IMR-90 (cell line): ENCODE measurements at regions not wholly inside any gene's neighbourhood (a gene's known extent, or its start where the extent isn't known, plus 50 kb on each side); places are given as distances from the start of the nearest gene placed in this dataset.
A peak's percentile ranks its signal among the peaks of the same experiment; 100 is the strongest.

Experiments used
- ATAC-seq: fragments of 200-7000 bp; cut with Tn5 transposase; 2 replicates; pipeline ENCODE4 v1.9.1; 2020; ENCODE audit warnings: low read depth, mild to moderate bottlenecking, moderate library complexity
- BruUV-seq: library from RNA; stranded (reverse); fragments of 400-500 nt; replicated peaks from 2 replicates; lab custom pipeline; 2021; lab: Mats Ljungman, UMichigan
- CTCF ChIA-PET: fragments of 300-600 bp; formaldehyde crosslinking; extraction: SDS; loops from one replicate; lab custom pipeline; 2021; ENCODE audit warnings: antibody characterized with exemption; lab: Yijun Ruan, JAX
- POLR2A ChIA-PET: fragments of 300-600 bp; sonication (Branson Sonifier 250); formaldehyde crosslinking; loops from one replicate; lab custom pipeline; 2022; ENCODE audit warnings: antibody characterized with exemption; ENCODE audit not compliant: unreplicated experiment; lab: Charles Lee
- DNase-seq: peaks from one replicate; pipeline ENCODE4 v3.0.0; 2013
- H2AFZ ChIP-seq: replicated peaks from 2 replicates; pipeline ENCODE3; 2013; ENCODE audit warnings: low read length, mild to moderate bottlenecking; ENCODE audit not compliant: poor library complexity
- H2AK5ac ChIP-seq: 2 replicates; pipeline ENCODE4 v1.6.1; 2013; ENCODE audit warnings: low read depth, low read length, inconsistent platforms
- H2AK9ac ChIP-seq: replicated peaks from 2 replicates; pipeline ENCODE3; 2013; ENCODE audit warnings: mild to moderate bottlenecking, low read depth, low read length, moderate library complexity; ENCODE audit not compliant: poor library complexity
- H2BK120ac ChIP-seq: 2 replicates; pipeline ENCODE4 v1.6.1; 2013; ENCODE audit warnings: low read depth, low read length, inconsistent platforms
- H2BK15ac ChIP-seq: 3 replicates; pipeline ENCODE4 v1.6.1; 2013; ENCODE audit warnings: low read depth, low read length, inconsistent platforms
- H2BK20ac ChIP-seq: 2 replicates; pipeline ENCODE4 v1.6.1; 2013; ENCODE audit warnings: low read depth, mild to moderate bottlenecking, inconsistent platforms, low read length, moderate library complexity
- H2BK5ac ChIP-seq: 2 replicates; pipeline ENCODE4 v1.6.1; 2013; ENCODE audit warnings: mild to moderate bottlenecking, low read depth, low read length, inconsistent platforms; ENCODE audit not compliant: poor library complexity, severe bottlenecking
- H3K14ac ChIP-seq: replicated peaks from 2 replicates; pipeline ENCODE4 v1.6.1; 2013; ENCODE audit warnings: low read depth, low read length, inconsistent platforms
- H3K18ac ChIP-seq: 2 replicates; pipeline ENCODE4 v1.6.1; 2013; ENCODE audit warnings: low read depth, low read length, control low read depth
- H3K23ac ChIP-seq: 2 replicates; pipeline ENCODE4 v1.6.1; 2013; ENCODE audit warnings: low read depth, low read length, inconsistent platforms
- H3K27ac ChIP-seq: 2 replicates; pipeline ENCODE4 v1.5.1; 2013; ENCODE audit warnings: mild to moderate bottlenecking, control low read depth, low read length; ENCODE audit not compliant: insufficient read depth
- H3K27me3 ChIP-seq: 2 replicates; pipeline ENCODE4 v1.6.1; 2013; ENCODE audit warnings: low read length; ENCODE audit not compliant: control insufficient read depth, insufficient read depth
- H3K36me3 ChIP-seq: 2 replicates; pipeline ENCODE4 v1.6.1; 2013; ENCODE audit warnings: low read length, mixed read lengths; ENCODE audit not compliant: control insufficient read depth, insufficient read depth
- H3K4ac ChIP-seq: 2 replicates; pipeline ENCODE4 v1.6.1; 2013; ENCODE audit warnings: low read depth, low read length, inconsistent platforms
- H3K4me1 ChIP-seq: 2 replicates; pipeline ENCODE4 v1.6.1; 2013; ENCODE audit warnings: low read length, mixed read lengths; ENCODE audit not compliant: control insufficient read depth, insufficient read depth
- H3K4me2 ChIP-seq: 2 replicates; pipeline ENCODE4 v1.6.1; 2013; ENCODE audit warnings: low read depth, mild to moderate bottlenecking, control low read depth, low read length, moderate library complexity
- H3K4me3 ChIP-seq: 2 replicates; pipeline ENCODE4 v1.5.1; 2013; ENCODE audit warnings: low read depth, mild to moderate bottlenecking, control low read depth, low read length, moderate library complexity; ENCODE audit not compliant: insufficient read depth
- H3K56ac ChIP-seq: 2 replicates; pipeline ENCODE4 v1.6.1; 2013; ENCODE audit warnings: low read length, inconsistent platforms; ENCODE audit not compliant: insufficient read depth; ENCODE audit errors: extremely low read depth
- H3K79me1 ChIP-seq, 2 experiments: 2 replicates each; pipeline ENCODE4 v1.6.1; 2013; ENCODE audit warnings: low read length in 2 of 2, inconsistent platforms in 1 of 2, low read depth in 1 of 2
- H3K9ac ChIP-seq: 2 replicates; pipeline ENCODE4 v1.6.1; 2013; ENCODE audit warnings: low read depth, low read length, control low read depth
- H3K9me1 ChIP-seq: 2 replicates; pipeline ENCODE4 v1.6.1; 2013; ENCODE audit warnings: low read length, inconsistent platforms; ENCODE audit not compliant: insufficient read depth
- H3K9me3 ChIP-seq: 2 replicates; pipeline ENCODE4 v1.6.1; 2013; ENCODE audit warnings: low read length; ENCODE audit not compliant: control insufficient read depth, insufficient read depth
- H4K20me1 ChIP-seq: 2 replicates; pipeline ENCODE4 v1.6.1; 2013; ENCODE audit warnings: low read length, inconsistent platforms; ENCODE audit not compliant: insufficient read depth
- H4K5ac ChIP-seq: 2 replicates; pipeline ENCODE4 v1.6.1; 2013; ENCODE audit warnings: mild to moderate bottlenecking, low read depth, low read length, control low read depth
- H4K8ac ChIP-seq, 2 experiments: 2 replicates each; pipeline ENCODE4 v1.6.1; 2013; ENCODE audit warnings: low read depth in 2 of 2, low read length in 2 of 2, control low read depth in 1 of 2, inconsistent platforms in 1 of 2
- H4K91ac ChIP-seq: 2 replicates; pipeline ENCODE4 v1.6.1; 2013; ENCODE audit warnings: low read depth, low read length, inconsistent platforms; ENCODE audit not compliant: insufficient read depth
- BHLHE40 ChIP-seq: fragments of 150-350 bp; IDR thresholded peaks from 2 replicates; pipeline ENCODE4 v1.6.1; 2016; ENCODE audit warnings: mild to moderate bottlenecking, low read depth, low read length
- CEBPB ChIP-seq: IDR thresholded peaks from 2 replicates; pipeline ENCODE4 v1.6.1; 2012; ENCODE audit warnings: low read depth, low read length, improper control_type of control experiment
- CHD1 ChIP-seq: IDR thresholded peaks from 2 replicates; pipeline ENCODE4 v1.6.1; 2012; ENCODE audit warnings: low read depth, low read length, improper control_type of control experiment
- FOS ChIP-seq: fragments of 150-350 bp; IDR thresholded peaks from 2 replicates; pipeline ENCODE4 v1.6.1; 2016; ENCODE audit warnings: low read depth, low read length
- MAFK ChIP-seq: IDR thresholded peaks from 2 replicates; pipeline ENCODE4 v1.6.1; 2012; ENCODE audit warnings: low read depth, low read length, improper control_type of control experiment
- MAZ ChIP-seq: IDR thresholded peaks from 2 replicates; pipeline ENCODE4 v1.6.1; 2012; ENCODE audit warnings: low read depth, mild to moderate bottlenecking, low read length, improper control_type of control experiment, moderate library complexity, borderline replicate concordance
- MXI1 ChIP-seq: IDR thresholded peaks from 2 replicates; pipeline ENCODE4 v1.6.1; 2012; ENCODE audit warnings: low read depth, mild to moderate bottlenecking, low read length, moderate library complexity, borderline replicate concordance
- NFE2L2 ChIP-seq: fragments of 150-350 bp; IDR thresholded peaks from 2 replicates; pipeline ENCODE4 v1.6.1; 2016; ENCODE audit warnings: low read depth, mild to moderate bottlenecking, low read length
- POLR2A ChIP-seq: IDR thresholded peaks from 2 replicates; pipeline ENCODE4 v1.6.1; 2012; ENCODE audit warnings: mild to moderate bottlenecking, low read depth, low read length
- RAD21 ChIP-seq: IDR thresholded peaks from 2 replicates; pipeline ENCODE4 v1.6.1; 2012; ENCODE audit warnings: low read length, improper control_type of control experiment
- RCOR1 ChIP-seq: IDR thresholded peaks from 2 replicates; pipeline ENCODE4 v1.6.1; 2012; ENCODE audit warnings: mild to moderate bottlenecking, low read length, improper control_type of control experiment; ENCODE audit not compliant: insufficient replicate concordance
- RFX5 ChIP-seq: IDR thresholded peaks from 2 replicates; pipeline ENCODE4 v1.8.0; 2012; ENCODE audit warnings: low read depth, mild to moderate bottlenecking, low read length, moderate library complexity
- SMC3 ChIP-seq: fragments of 150-350 bp; IDR thresholded peaks from 2 replicates; pipeline ENCODE4 v1.6.1; 2016; ENCODE audit warnings: low read depth, mild to moderate bottlenecking, antibody characterized with exemption, low read length, moderate library complexity
- WGBS, 2 experiments: methylation state at CpG; one replicate each; pipeline versions ENCODE4 v1.1.5 to v1.1.7; 2013; ENCODE audit warnings: missing lambda C conversion rate in 2 of 2; ENCODE audit not compliant: insufficient read length in 1 of 2; ENCODE audit errors: extremely low coverage in 2 of 2; 5-methylcytosine and 5-hydroxymethylcytosine counted together
- dilution Hi-C: fragments of 300-500 bp; cut with HindIII; formaldehyde crosslinking; loops from one replicate; pipeline ENCODE4 v1.14.3; 2018; ENCODE audit warnings: low sequenced_read_pairs; ENCODE audit not compliant: unreplicated experiment
- in situ Hi-C: fragments of 300-500 bp; cut with MboI; formaldehyde crosslinking; loops from 3 replicates; pipeline ENCODE4 v1.14.3; 2019; ENCODE audit warnings: low sequenced_read_pairs, inconsistent platforms, mixed read lengths
- intact Hi-C: fragments of 100-400 bp; cut with micrococcal nuclease; formaldehyde crosslinking; loops from 2 replicates; pipeline ENCODE4 v1.10.0; 2022
- TF ChIP-seq, protein P1 (sequence below): fragments of 150-350 bp; IDR thresholded peaks from 2 replicates; pipeline ENCODE4 v1.6.1; 2017; ENCODE audit warnings: mild to moderate bottlenecking, antibody characterized with exemption, low read length, low read depth
- TF ChIP-seq, protein P2 (sequence below): fragments of 150-350 bp; IDR thresholded peaks from 2 replicates; pipeline ENCODE4 v1.6.1; 2016; ENCODE audit warnings: low read depth, mild to moderate bottlenecking, low read length, moderate library complexity, borderline replicate concordance
- TF ChIP-seq, protein P3 (sequence below): conservative IDR thresholded peaks from 2 replicates; pipeline ENCODE4 v1.5.1; 2012; ENCODE audit warnings: mild to moderate bottlenecking, low read depth, low read length, improper control_type of control experiment

DNA sequence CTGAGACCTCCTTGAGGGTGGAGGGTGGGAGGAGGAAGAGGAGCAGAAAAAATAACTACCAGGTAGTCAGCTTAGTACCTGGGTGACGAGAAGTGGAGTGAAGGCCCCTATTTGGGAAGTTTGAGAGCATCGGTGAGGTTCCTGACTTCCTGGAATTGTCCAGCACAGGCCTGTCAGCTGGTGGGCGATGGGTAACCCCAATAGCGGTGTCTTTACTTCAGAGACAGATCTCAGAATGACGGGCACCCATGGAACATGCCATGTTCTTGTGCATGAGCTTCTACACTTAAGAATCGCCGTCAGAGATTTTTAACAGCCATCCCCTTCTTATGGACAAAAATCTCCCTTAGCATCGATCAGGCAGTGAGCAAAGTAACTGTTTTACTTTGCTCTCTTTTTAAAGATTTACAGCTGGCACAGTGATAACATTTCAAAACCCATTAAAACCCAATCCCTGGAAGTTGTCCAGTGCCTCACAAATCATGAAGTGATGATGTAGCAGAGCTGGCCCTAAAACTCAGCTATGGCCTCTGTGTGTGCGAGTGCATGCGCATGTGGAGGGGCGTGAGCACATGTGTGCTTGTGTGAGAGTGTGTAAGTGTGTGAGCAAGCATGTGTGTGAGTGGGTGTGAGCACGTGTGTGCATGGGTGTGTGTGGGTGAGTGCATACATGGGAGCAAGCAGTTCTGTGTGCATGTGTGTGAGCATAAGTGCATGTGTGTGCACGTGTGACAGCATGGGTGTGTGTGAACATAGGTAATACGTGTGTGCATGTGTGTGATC is 85.2 kb downstream of the DLL1 start:
- H3K23ac ChIP-seq, result no peak overlapping the region
- BruUV-seq, result no TSS peak
- H3K18ac ChIP-seq, result no peak overlapping the region
- no peak overlapping the region for H3K4ac ChIP-seq
- POLR2A ChIA-PET, result no interaction called here
- peaks cover 32% of the 10 kb centered on the region for H3K9me3 ChIP-seq
- H3K27ac ChIP-seq, result no peak overlapping the region
- no peak overlapping the region for H3K4me2 ChIP-seq
- H2AK5ac ChIP-seq, result no peak overlapping the region
- no peak overlapping the region for H2BK20ac ChIP-seq
- dilution Hi-C loops, result no loop called here
- no peak overlapping the region for H3K9ac ChIP-seq
- H3K36me3 ChIP-seq, result no peaks in the 10 kb centered on the region
- H2BK15ac ChIP-seq, result no peak overlapping the region
- no peak overlapping the region for H2BK120ac ChIP-seq
- H4K20me1 ChIP-seq, result no peaks in the 10 kb centered on the region
- no peak overlapping the region for H3K4me3 ChIP-seq
- H2AK9ac ChIP-seq, result no peak overlapping the region
- WGBS, 2 experiments, result 57% methylated on average over 9 of the region's 14 CpGs; no CpG with 5 or more reads in 1 of the 2 experiments
- no peak overlapping the region for H4K91ac ChIP-seq
- no peak overlapping the region for H2BK5ac ChIP-seq
- H4K5ac ChIP-seq, result no peak overlapping the region
- TF ChIP-seq RAD21 (no peak), SMC3 (no peak), RCOR1 (no peak), MAFK (no peak), RFX5 (no peak), CHD1 (no peak), POLR2A (no peak), MAZ (no peak), MXI1 (no peak), FOS (no peak), CEBPB (no peak), BHLHE40 (no peak), NFE2L2 (no peak)
- TF ChIP-seq, protein P1, sequence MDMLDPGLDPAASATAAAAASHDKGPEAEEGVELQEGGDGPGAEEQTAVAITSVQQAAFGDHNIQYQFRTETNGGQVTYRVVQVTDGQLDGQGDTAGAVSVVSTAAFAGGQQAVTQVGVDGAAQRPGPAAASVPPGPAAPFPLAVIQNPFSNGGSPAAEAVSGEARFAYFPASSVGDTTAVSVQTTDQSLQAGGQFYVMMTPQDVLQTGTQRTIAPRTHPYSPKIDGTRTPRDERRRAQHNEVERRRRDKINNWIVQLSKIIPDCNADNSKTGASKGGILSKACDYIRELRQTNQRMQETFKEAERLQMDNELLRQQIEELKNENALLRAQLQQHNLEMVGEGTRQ, result no peak
- TF ChIP-seq, protein P2, sequence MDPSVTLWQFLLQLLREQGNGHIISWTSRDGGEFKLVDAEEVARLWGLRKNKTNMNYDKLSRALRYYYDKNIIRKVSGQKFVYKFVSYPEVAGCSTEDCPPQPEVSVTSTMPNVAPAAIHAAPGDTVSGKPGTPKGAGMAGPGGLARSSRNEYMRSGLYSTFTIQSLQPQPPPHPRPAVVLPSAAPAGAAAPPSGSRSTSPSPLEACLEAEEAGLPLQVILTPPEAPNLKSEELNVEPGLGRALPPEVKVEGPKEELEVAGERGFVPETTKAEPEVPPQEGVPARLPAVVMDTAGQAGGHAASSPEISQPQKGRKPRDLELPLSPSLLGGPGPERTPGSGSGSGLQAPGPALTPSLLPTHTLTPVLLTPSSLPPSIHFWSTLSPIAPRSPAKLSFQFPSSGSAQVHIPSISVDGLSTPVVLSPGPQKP, result no peak
- TF ChIP-seq, protein P3, sequence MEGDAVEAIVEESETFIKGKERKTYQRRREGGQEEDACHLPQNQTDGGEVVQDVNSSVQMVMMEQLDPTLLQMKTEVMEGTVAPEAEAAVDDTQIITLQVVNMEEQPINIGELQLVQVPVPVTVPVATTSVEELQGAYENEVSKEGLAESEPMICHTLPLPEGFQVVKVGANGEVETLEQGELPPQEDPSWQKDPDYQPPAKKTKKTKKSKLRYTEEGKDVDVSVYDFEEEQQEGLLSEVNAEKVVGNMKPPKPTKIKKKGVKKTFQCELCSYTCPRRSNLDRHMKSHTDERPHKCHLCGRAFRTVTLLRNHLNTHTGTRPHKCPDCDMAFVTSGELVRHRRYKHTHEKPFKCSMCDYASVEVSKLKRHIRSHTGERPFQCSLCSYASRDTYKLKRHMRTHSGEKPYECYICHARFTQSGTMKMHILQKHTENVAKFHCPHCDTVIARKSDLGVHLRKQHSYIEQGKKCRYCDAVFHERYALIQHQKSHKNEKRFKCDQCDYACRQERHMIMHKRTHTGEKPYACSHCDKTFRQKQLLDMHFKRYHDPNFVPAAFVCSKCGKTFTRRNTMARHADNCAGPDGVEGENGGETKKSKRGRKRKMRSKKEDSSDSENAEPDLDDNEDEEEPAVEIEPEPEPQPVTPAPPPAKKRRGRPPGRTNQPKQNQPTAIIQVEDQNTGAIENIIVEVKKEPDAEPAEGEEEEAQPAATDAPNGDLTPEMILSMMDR, result no peak
- no peak overlapping the region for H3K14ac ChIP-seq
- no peak for ATAC-seq
- H3K9me1 ChIP-seq, result no peaks in the 10 kb centered on the region
- intact Hi-C loops, result no loop called here
- no peak for DNase-seq
- H3K56ac ChIP-seq, result no peak overlapping the region
- H3K79me1 ChIP-seq, result no peaks in the 10 kb centered on the region
- CTCF ChIA-PET, result no interaction called here
- H3K27me3 ChIP-seq, result no peaks in the 10 kb centered on the region
- H3K4me1 ChIP-seq, result no peaks in the 10 kb centered on the region
- in situ Hi-C loops, result no loop called here
- peak overlapping the region; percentile 29 for H2AFZ ChIP-seq
- no peak overlapping the region for H4K8ac ChIP-seq
